ENCODE measurements at regions not wholly inside any gene's neighbourhood (a gene's known extent, or its start where the extent isn't known, plus 50 kb on each side); places are given as distances from the start of the nearest gene placed in this dataset.

- no peak for TF ChIP-seq EZH2 (IDR thresholded peaks at IDR 0.05; ENCODE audit: borderline replicate concordance, low read length)
- no peak for TF ChIP-seq CTCF (conservative IDR thresholded peaks at IDR 0.05 in 1 of 2, IDR thresholded peaks at IDR 0.05 in 1 of 2; ENCODE audit: extremely low read depth in 1 of 2, insufficient read depth in 1 of 2, low read depth in 1 of 2, low read length in 2 of 2)
Measured at GRCh38 chr11:112322173-112322790, 61.6 kb upstream of the PLET1 start.
